HepG2 (cell line): ENCODE measurements at regions not wholly inside any gene's neighbourhood (a gene's known extent, or its start where the extent isn't known, plus 50 kb on each side); places are given as distances from the start of the nearest gene placed in this dataset.
A peak's percentile ranks its signal among the peaks of the same experiment; 100 is the strongest.

Source experiments
- MAFF ChIP-seq: IDR thresholded peaks from 2 replicates; pipeline ENCODE4 v1.6.1; 2011; ENCODE audit warnings: low read depth, low read length, improper control_type of control experiment
- MEF2D ChIP-seq: sonication (generic); formaldehyde crosslinking; IDR thresholded peaks from 2 replicates; pipeline ENCODE4 v1.5.1; 2020; ENCODE audit warnings: mild to moderate bottlenecking, missing genetic modification reagents
- NCOR1 ChIP-seq: fragments of 200-600 bp; sonication (generic); IDR thresholded peaks from 2 replicates; pipeline ENCODE4 v1.7.0; 2017; ENCODE audit warnings: antibody characterized with exemption, low read length, borderline replicate concordance
- NFATC3 ChIP-seq: sonication (generic); formaldehyde crosslinking; IDR thresholded peaks from 2 replicates; pipeline ENCODE4 v1.5.1; 2020; ENCODE audit warnings: mild to moderate bottlenecking, missing genetic modification reagents
- NFKBIZ ChIP-seq: IDR thresholded peaks from 2 replicates; pipeline ENCODE4 v1.6.1; 2018; ENCODE audit warnings: missing genetic modification reagents, missing compliant biosample characterization
- POLR2A ChIP-seq, 2 experiments: IDR thresholded peaks; 2 replicates each; pipeline ENCODE4 v1.6.1; 2011; ENCODE audit warnings: low read depth in 2 of 2, low read length in 2 of 2, mild to moderate bottlenecking in 1 of 2, moderate library complexity in 1 of 2; ENCODE audit not compliant: insufficient read depth in 1 of 2
- RBM22 ChIP-seq: fragments of 200-400 bp; formaldehyde crosslinking; optimal IDR thresholded peaks from 2 replicates; pipeline ENCODE3; 2017; ENCODE audit warnings: mild to moderate bottlenecking, low read length, moderate library complexity
- ZIK1 ChIP-seq: sonication (generic); formaldehyde crosslinking; IDR thresholded peaks from 2 replicates; pipeline ENCODE4 v1.5.0; 2020; ENCODE audit warnings: mild to moderate bottlenecking, low read depth, missing genetic modification reagents, borderline replicate concordance
- ZKSCAN8 ChIP-seq: IDR thresholded peaks from 2 replicates; pipeline ENCODE4 v1.6.1; 2016; ENCODE audit warnings: borderline replicate concordance, missing genetic modification reagents, missing compliant biosample characterization
- ZNF589 ChIP-seq: sonication (generic); formaldehyde crosslinking; conservative IDR thresholded peaks from 2 replicates; pipeline ENCODE4 v1.8.0; 2022; ENCODE audit warnings: mild to moderate bottlenecking, moderate library complexity, missing genetic modification reagents
- ZNF652 ChIP-seq: IDR thresholded peaks from 2 replicates; pipeline ENCODE4 v1.6.1; 2016; ENCODE audit warnings: low read depth, borderline replicate concordance

DNA sequence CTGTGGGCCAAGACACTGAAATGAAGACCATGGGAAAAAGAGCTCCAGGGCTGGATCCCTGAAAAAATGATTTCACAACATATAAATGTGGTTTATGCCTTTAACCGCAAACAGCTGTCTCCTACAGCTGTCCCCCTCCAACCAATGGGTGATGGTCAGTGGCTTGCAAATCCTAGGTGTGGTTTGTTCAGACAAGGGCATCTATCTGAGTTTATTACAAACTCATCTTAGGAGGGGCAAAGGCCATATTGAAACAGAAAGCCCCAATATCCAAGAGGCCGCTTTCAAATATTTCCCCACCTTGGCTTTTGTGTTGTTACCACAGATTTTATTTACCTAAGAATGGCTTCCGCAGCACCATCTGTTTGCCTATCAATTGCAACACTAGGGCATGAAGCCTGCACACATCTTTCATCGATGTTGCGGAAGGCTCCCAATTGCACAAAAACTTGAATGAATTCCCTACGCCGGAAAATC is 503.6 kb upstream of the AMELY start:
- TF ChIP-seq ZIK1 (CRISPR knock-in tag) (no peak), RBM22 (no peak), POLR2A (IDR thresholded peaks at IDR 0.05; ENCODE audit: insufficient read depth in 1 of 2, low read depth in 2 of 2, low read length in 2 of 2) (no peak), NCOR1 (peak; percentile 37; the same call in 1 of the 2 replicates), ZKSCAN8 (CRISPR knock-in tag) (no peak), MEF2D (no peak), MAFF (no peak), NFATC3 (CRISPR knock-in tag) (no peak), ZNF589 (CRISPR knock-in tag) (no peak), NFKBIZ (CRISPR knock-in tag) (0 out of 2 replicates have a peak, but pooled peaks have one; percentile 29), ZNF652 (CRISPR knock-in tag) (no peak)
